ENCODE measurements at regions not wholly inside any gene's neighbourhood (a gene's known extent, or its start where the extent isn't known, plus 50 kb on each side); places are given as distances from the start of the nearest gene placed in this dataset.

- H3K36me3 ChIP-seq (ENCODE audit: insufficient read depth): no peaks in the 10 kb centered on the region
- no peaks in the 10 kb centered on the region for H3K79me2 ChIP-seq (ENCODE audit: insufficient read depth, low read depth)
- no peak overlapping the region for H3K4me3 ChIP-seq (IDR thresholded peaks at IDR 0.05; ENCODE audit: insufficient read depth, low read depth, low read length)
- no peaks in the 10 kb centered on the region for H4K20me1 ChIP-seq (ENCODE audit: insufficient read depth)
- peaks cover 6% of the 10 kb centered on the region for H3K4me1 ChIP-seq (ENCODE audit: low read depth, poor library complexity, severe bottlenecking)
- H3K4me2 ChIP-seq: no peak overlapping the region
- TF ChIP-seq CTCF (conservative IDR thresholded peaks at IDR 0.05; ENCODE audit: low read depth, low read length): no peak
- H3K27ac ChIP-seq: no peak overlapping the region
- no peaks in the 10 kb centered on the region for H3K27me3 ChIP-seq (ENCODE audit: insufficient read depth, low read depth)
- no peak overlapping the region for H2AFZ ChIP-seq (ENCODE audit: low read depth)
- no peak overlapping the region for H3K9ac ChIP-seq
Measured at GRCh38 chr11:71084306-71085012, 167.9 kb downstream of the SHANK2 start.

GRCh38 chr11:71083105-71083504 is 169.3 kb downstream of the SHANK2 start:
- Histone ChIP-seq H3K4me3 (IDR thresholded peaks at IDR 0.05; ENCODE audit: insufficient read depth, low read depth, low read length) (no peak overlapping the region), H3K27me3 (ENCODE audit: insufficient read depth, low read depth) (no peaks in the 10 kb centered on the region), H3K4me1 (ENCODE audit: low read depth, poor library complexity, severe bottlenecking) (peaks cover 6% of the 10 kb centered on the region), H3K36me3 (ENCODE audit: insufficient read depth) (no peaks in the 10 kb centered on the region), H3K27ac (no peak overlapping the region), H4K20me1 (ENCODE audit: insufficient read depth) (no peaks in the 10 kb centered on the region), H3K4me2 (no peak overlapping the region), H3K9ac (no peak overlapping the region), H3K79me2 (ENCODE audit: insufficient read depth, low read depth) (no peaks in the 10 kb centered on the region), H2AFZ (ENCODE audit: low read depth) (no peak overlapping the region)
- no peak for TF ChIP-seq CTCF (conservative IDR thresholded peaks at IDR 0.05; ENCODE audit: low read depth, low read length)

- Histone ChIP-seq H2AFZ (ENCODE audit: low read depth) (no peak overlapping the region), H4K20me1 (ENCODE audit: insufficient read depth) (no peaks in the 10 kb centered on the region), H3K27me3 (ENCODE audit: insufficient read depth, low read depth) (no peaks in the 10 kb centered on the region), H3K27ac (no peak overlapping the region), H3K9ac (no peak overlapping the region), H3K79me2 (ENCODE audit: insufficient read depth, low read depth) (no peaks in the 10 kb centered on the region), H3K4me2 (no peak overlapping the region), H3K4me3 (IDR thresholded peaks at IDR 0.05; ENCODE audit: insufficient read depth, low read depth, low read length) (no peak overlapping the region), H3K4me1 (ENCODE audit: low read depth, poor library complexity, severe bottlenecking) (peaks cover 6% of the 10 kb centered on the region), H3K36me3 (ENCODE audit: insufficient read depth) (no peaks in the 10 kb centered on the region)
- TF ChIP-seq CTCF (conservative IDR thresholded peaks at IDR 0.05; ENCODE audit: low read depth, low read length): no peak
Measured at GRCh38 chr11:71082454-71082853, 169.9 kb downstream of the SHANK2 start.

- no peaks in the 10 kb centered on the region for H3K79me2 ChIP-seq (ENCODE audit: insufficient read depth, low read depth)
- no peak overlapping the region for H2AFZ ChIP-seq (ENCODE audit: low read depth)
- no peaks in the 10 kb centered on the region for H4K20me1 ChIP-seq (ENCODE audit: insufficient read depth)
- H3K27me3 ChIP-seq (ENCODE audit: insufficient read depth, low read depth): no peaks in the 10 kb centered on the region
- H3K9ac ChIP-seq: no peak overlapping the region
- TF ChIP-seq CTCF (conservative IDR thresholded peaks at IDR 0.05; ENCODE audit: low read depth, low read length): no peak
- H3K4me1 ChIP-seq (ENCODE audit: low read depth, poor library complexity, severe bottlenecking): peaks cover 6% of the 10 kb centered on the region
- no peak overlapping the region for H3K4me3 ChIP-seq (IDR thresholded peaks at IDR 0.05; ENCODE audit: insufficient read depth, low read depth, low read length)
- H3K27ac ChIP-seq: no peak overlapping the region
- no peak overlapping the region for H3K4me2 ChIP-seq
- no peaks in the 10 kb centered on the region for H3K36me3 ChIP-seq (ENCODE audit: insufficient read depth)
Measured at GRCh38 chr11:71081704-71082230, 170.6 kb downstream of the SHANK2 start.
